GM21717 (cell line): ENCODE measurements at regions not wholly inside any gene's neighbourhood (a gene's known extent, or its start where the extent isn't known, plus 50 kb on each side); places are given as distances from the start of the nearest gene placed in this dataset.
"Not testable (repeated sequence)": the region's sequence is repeated elsewhere in the genome, so short reads cannot be mapped to it uniquely, and the experiment has no call there.

Experiments
- ATAC-seq: cut with Tn5 transposase; IDR thresholded peaks from one replicate; pipeline ENCODE4 v1.9.1; 2021; ENCODE audit warnings: mild to moderate bottlenecking, moderate library complexity; ENCODE audit not compliant: unreplicated experiment

GRCh38 chr6:49001856-49002541, 461.1 kb downstream of the MMUT start:
- no peak for ATAC-seq

- ATAC-seq: no peak
Observed at GRCh38 chr6:48998574-48998973, 464.5 kb downstream of the MMUT start.

DNA sequence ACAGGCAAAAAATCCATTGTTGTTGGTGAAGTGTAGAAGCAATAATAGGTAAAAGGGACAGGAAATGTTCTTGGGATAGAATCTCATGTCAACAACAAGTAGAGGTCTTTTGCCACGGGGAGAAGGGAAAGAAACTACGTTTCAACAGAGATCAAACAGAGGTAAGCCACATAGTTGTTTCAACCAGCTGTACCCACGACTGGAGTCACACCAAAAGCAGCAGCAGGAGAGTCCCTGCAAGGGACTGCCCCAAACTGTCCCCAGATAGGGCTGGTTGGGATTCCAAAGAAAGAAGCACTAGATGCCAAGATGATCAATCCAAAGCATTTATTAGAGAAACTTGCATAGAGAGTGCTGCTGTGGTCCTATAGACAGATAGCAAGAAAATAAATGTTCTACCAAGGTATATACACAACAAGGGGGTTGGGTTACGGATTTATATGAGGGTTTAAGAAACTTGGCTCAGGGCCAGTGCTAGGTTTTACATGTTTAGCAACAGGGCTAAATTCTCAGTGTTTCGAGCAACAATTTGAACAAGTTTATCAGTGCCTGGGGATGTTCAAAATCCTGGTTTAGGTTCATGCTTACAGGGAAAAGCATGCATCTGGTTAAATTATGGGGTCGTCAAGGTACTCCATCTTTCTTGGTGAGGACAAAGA, 466.5 kb downstream of the MMUT start:
- no peak for ATAC-seq

- no peak for ATAC-seq
Observed at GRCh38 chr6:48994811-48995210, 468.2 kb downstream of the MMUT start.

- ATAC-seq: no peak
Observed at GRCh38 chr6:48990739-48991138, 472.3 kb downstream of the MMUT start.

GRCh38 chr6:48986845-48987244, 476.2 kb downstream of the MMUT start:
- ATAC-seq: no peak

DNA sequence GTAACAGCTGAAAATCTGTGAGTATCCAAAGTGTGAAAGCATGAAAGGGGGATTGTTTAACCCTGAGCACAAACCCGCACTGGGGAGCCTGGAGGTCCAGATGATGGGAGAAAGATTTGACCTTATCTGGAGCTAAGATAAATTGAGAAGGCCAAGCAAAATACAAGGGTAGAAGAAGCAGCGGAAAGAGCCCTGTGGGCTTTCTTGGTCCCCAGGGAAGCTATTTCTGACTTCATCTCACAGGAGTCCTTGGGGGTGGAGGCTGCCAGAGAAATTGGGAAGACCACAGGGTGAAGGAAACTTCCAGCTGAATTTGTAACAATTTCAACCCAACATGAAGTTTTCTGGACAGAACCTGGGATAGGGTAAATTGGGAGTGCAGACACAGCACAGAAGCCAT, 476.9 kb downstream of the MMUT start:
- no peak for ATAC-seq

GRCh38 chr6:48985025-48985424, 478.0 kb downstream of the MMUT start:
- ATAC-seq: no peak

DNA sequence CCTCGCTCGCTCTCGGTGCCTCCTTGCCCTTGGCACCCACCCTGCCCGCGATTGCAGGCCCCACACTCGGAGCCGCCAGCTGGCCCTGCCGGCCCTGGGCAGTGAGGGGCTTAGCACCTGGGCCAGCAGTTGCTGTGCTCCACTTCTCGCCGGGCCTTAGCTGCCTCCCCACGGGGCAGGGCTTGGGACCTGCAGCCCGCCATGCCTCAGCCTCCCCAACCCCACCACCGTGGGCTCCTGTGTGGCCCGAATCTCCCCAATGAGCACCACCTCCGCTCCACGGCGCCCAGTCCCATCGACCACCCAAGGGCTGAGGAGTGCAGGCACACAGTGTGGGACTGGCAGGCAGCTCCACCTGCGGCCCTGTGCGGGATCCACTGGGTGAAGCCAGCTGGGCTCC, 479.1 kb downstream of the MMUT start:
- ATAC-seq: not testable (repeated sequence)

DNA sequence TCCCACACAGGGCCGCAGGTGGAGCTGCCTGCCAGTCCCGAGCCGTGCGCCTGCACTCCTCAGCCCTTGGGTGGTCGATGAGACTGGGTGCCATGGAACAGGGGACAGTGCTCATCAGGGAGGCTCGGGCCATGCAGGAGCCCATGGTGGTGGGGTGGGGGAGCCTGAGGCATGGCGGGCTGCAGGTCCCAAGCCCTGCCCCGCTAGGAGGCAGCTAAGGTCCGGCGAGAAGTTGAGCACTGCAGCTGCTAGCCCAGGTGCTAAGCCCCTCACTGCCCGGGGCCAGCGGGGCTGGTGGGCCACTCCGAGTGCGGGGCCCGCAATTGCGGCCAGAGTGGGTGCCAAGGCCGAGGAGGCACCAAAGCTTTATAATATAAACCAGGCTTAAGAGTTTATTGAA, 479.7 kb downstream of the MMUT start:
- ATAC-seq: no peak

DNA sequence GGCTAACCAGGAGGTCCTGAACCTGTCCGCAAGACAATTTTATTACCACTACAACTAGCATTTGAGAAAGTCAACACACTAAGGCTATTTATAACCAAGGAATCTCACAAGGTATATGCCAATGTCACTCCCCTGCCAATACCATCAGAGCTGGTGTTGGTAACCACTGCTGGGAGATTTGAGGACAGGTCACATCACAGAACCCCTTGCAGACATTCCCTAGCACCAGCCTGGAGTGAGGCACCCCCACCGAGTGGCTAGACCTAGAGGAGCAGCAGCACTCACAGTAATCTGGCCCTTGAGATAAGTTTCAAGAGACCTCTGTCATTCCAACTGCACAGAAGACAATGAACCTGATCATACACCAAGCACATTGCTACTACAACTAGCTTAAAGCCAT, 483.2 kb downstream of the MMUT start:
- ATAC-seq: no peak

DNA sequence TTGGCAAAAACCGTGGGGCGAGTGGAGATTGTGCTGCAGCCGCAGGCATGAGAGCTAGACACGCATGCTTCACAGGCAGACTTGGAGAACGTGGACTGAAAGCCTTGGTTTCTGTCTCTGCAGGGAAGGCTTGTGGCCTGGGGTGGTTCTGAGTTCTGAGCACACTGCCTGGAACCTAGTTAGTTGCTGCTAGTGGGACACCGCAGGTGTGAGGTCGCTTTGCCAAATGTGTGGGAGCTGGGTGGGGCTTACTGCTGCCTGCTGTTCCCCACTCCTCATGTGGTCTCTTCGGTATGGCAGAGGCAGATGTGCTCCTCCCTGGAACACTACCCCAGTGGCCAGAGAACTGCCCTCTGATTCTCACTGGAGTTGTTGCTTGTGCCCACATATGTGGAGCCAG, 484.0 kb downstream of the MMUT start:
- no peak for ATAC-seq

- no peak for ATAC-seq
Observed at GRCh38 chr6:48978016-48978415, 485.0 kb downstream of the MMUT start.

DNA sequence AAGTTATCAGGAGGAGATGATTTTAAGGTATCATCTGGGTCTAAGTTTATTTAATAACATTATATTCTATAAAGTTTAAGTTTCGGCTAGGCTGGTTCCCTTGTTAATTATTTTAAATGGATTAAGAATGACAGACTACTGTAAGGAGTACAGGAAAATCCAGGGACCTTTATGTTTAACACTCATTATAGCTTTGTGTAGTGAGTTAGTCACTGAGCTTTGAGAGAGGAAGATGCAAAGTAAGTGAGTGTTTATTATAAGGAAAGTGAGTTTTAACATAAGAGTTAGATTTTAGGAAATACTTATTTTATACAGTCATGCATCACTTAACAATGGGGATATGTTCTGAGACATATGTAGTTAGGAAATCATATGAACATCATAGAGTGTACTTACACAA, 485.5 kb downstream of the MMUT start:
- ATAC-seq: no peak

- ATAC-seq: no peak
Observed at GRCh38 chr6:48973491-48973890, 489.6 kb downstream of the MMUT start.

- no peak for ATAC-seq
Observed at GRCh38 chr6:48961781-48962415, 501.2 kb downstream of the MMUT start.

DNA sequence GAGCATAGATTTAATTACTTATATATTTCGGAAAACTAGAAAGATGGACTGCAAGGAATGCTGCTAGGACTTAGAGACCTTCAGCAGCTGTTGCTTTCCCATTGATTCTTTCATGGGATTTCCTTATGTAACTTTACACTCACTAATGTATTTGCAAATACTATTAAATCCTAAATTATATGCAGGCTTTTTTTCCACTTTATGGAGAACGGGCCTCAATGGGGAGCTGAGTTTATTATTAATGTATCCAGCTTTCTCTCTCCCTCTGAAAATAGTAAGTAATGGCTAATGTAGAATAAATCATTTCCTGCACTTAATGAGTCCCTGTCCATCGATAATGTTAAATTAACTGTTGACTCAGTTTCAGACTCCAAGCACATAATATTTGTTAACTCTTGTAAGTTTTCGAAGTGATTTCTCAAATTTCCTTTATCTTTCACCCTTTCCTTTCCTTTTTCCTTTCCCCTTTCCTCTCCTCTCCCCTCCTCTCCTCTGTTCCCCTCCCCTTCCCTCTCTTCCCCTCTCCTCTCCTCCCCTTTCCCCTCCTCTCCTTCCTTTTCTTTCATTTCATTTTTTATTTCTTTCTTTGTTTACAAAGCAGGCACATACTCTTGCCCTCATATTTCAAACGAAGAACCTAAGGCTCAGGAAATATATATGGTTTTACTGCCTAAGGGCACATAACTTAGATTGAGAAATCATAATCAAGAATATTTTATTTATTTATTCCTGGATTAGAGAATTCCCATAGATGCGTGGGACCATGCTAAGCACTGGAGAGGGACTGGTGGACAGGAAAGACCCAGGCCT, 503.6 kb downstream of the MMUT start:
- ATAC-seq: no peak

DNA sequence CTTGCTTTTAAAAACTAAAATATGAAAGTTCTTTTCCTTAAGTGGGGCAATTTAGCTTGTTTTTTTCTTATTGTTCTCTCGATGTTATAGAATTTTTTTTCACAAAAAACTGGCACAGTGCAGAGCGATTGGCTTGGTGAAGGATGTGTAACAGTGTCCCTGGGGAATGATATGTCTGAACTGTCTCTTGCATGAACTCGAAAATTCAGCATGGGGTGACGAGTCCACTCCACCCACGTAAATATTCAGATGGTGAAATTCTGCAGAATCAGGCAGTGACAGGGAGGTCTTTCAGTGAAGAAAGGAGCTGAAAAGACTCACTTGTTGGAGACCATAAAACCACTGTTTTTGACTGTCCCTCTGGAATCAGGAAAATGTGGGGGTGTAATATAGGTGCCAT, 505.3 kb downstream of the MMUT start:
- no peak for ATAC-seq

- ATAC-seq: no peak
Observed at GRCh38 chr6:48951917-48952316, 511.1 kb downstream of the MMUT start.

DNA sequence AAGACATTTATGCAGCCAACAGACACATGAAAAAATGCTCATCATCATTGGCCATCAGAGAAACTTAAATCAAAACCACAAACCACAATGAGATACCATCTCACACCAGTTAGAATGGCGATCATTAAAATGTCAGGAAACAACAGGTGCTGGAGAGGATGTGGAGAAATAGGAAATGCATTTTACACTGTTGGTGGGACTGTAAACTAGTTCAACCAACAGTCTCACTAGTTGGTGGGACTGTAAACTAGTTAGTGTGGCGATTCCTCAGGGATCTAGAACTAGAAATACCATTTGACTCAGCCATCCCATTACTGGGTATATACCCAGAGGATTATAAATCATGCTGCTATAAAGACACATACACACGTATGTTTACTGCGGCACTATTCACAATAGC, 518.8 kb downstream of the MMUT start:
- ATAC-seq: not testable (repeated sequence)

DNA sequence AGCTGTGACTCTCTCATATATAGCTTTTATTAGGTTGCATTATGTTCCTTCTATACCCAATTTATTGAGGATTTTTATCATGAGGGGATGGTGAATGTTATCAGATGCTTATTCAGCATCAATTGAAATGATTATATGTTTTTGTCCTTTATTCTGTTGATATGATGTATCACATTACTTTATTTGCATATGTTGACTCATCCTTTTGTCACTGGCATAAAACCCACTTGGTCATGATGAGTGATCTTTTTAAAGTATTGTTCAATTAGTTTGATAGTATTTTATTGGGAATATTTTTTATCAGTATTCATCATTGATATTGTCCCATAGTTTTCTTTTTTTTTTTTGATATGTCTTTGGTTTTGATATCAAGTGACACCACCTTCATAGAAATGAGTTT, 529.9 kb downstream of the MMUT start:
- ATAC-seq: no peak

DNA sequence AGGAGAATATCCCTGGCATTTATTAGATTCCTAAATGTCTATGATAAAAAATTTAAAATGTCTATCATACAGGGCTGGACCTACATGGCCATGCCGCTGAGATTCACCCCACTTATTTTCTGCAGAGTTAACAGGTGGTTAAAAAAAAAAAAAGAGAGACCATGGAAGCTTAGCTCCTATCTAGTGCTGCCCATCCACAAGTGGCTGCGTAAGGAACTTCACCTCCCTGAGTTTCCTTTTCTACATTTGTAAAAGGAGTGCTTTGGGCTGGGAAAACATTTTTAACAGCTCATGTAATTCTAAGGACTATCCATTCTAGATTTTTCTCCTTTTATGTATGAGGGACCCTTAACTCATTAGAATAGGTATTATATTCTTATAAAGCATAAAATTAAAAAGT, 534.1 kb downstream of the MMUT start:
- ATAC-seq: no peak
